ENCODE measurements at regions not wholly inside any gene's neighbourhood (a gene's known extent, or its start where the extent isn't known, plus 50 kb on each side); places are given as distances from the start of the nearest gene placed in this dataset.

DNA sequence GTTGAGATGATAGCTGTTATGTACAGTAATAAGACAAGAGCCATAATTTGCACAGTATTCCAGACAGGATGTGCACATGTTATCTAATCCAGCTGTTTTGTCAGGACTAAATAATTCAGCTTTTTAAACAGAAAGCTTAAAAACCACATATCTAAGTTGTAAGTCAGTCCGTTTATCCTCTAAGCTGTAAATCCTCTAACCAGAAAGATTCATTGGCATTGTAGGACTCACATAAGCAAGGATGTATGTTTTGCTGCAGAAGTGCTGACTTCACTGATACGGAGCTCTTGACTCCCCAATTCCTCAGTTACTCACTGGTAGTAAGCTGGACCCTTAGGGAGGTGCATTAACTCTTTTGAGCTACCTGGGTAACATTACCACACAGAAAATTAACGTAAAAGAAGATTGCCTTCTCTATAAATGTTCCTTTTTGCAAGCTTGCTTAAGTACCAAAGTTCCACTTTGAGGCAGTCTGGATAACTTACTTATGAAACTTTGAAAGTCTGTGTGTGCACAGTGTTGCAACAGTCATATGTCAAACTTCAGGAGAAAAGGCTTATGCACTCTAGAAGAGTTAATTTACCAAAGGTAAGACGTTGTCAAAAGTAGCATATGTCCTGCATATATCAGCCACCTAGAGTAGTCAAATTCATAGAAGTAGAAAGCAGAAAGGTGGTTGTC, 58.3 kb upstream of the MAGEB2 start:
- TF ChIP-seq CTCF (conservative IDR thresholded peaks at IDR 0.05), result no peak
- H3K4me3 Mint-ChIP-seq, result no peak overlapping the region
- H3K4me1 ChIP-seq (ENCODE audit: insufficient read depth, low read length), result peaks cover 5% of the 10 kb centered on the region
- no peak overlapping the region for H3T11ph ChIP-seq (ENCODE audit: low read length)
- H2BK20ac ChIP-seq (ENCODE audit: low read depth, low read length, poor library complexity, severe bottlenecking), result no peak overlapping the region
- no peak for DNase-seq
- no peak overlapping the region for H3K9ac ChIP-seq (ENCODE audit: extremely low read depth, insufficient read length, low read length)
- H3K36me3 Mint-ChIP-seq (ENCODE audit: insufficient read depth in 1 of 3, low read depth in 3 of 3), result no peaks in the 10 kb centered on the region; a peak in 1 of 7 replicates
- H3K79me1 ChIP-seq (ENCODE audit: insufficient read depth, low read depth, low read length, poor library complexity, severe bottlenecking), result no peaks in the 10 kb centered on the region
- H3K23me2 ChIP-seq (ENCODE audit: insufficient read length, low read depth, low read length, poor library complexity, severe bottlenecking), result no peaks in the 10 kb centered on the region
- H4K8ac ChIP-seq (replicated peaks; ENCODE audit: insufficient read length, low read depth, low read length), result no peak overlapping the region
- no peak overlapping the region for H3K23ac ChIP-seq (ENCODE audit: insufficient read length, low read depth, low read length)
- H4K91ac ChIP-seq (ENCODE audit: insufficient read length, low read depth, low read length), result no peak overlapping the region
- H3K4me2 ChIP-seq (ENCODE audit: insufficient read depth, insufficient read length, low read length), result no peak overlapping the region
- peaks cover 3 to 53% of the 10 kb centered on the region in 2 experiments; a peak in 4 of 5 replicates for H3K9me3 Mint-ChIP-seq
- peaks cover 28 to 33% of the 10 kb centered on the region in 2 experiments for H3K4me1 Mint-ChIP-seq
- no peaks in the 10 kb centered on the region; the same call in 1 of the 2 replicates for H3K27me3 Mint-ChIP-seq (ENCODE audit: low read depth)
- no CpG with 5 or more reads among the region's 4 CpGs for WGBS (ENCODE audit: extremely low coverage, insufficient read length, low lambda C conversion rate)
- no peaks in the 10 kb centered on the region for H3K79me2 ChIP-seq (ENCODE audit: insufficient read depth, low read length)
- no peaks in the 10 kb centered on the region for H3K9me3 ChIP-seq (ENCODE audit: control insufficient read depth, low read depth, low read length)
- H2AK5ac ChIP-seq (ENCODE audit: insufficient read length, low read length), result no peak overlapping the region
- H4K5ac ChIP-seq (ENCODE audit: insufficient read length, low read depth, low read length), result no peak overlapping the region
- H2AFZ ChIP-seq (ENCODE audit: low read length), result no peak overlapping the region
- H3K56ac ChIP-seq (ENCODE audit: insufficient read length, low read depth, low read length), result no peak overlapping the region
- H3K27ac Mint-ChIP-seq, result no peak overlapping the region
- H2BK12ac ChIP-seq (ENCODE audit: insufficient read length, low read depth, low read length), result no peak overlapping the region
- no peak overlapping the region for H3K4ac ChIP-seq (ENCODE audit: low read depth, low read length)
- H2BK15ac ChIP-seq (ENCODE audit: low read depth, low read length), result no peak overlapping the region
- H2BK5ac ChIP-seq (ENCODE audit: insufficient read length, low read length), result no peak overlapping the region
- no peak overlapping the region for H2BK120ac ChIP-seq (ENCODE audit: low read depth, low read length, poor library complexity, severe bottlenecking)
- H3K18ac ChIP-seq (ENCODE audit: insufficient read length, low read depth, low read length), result no peak overlapping the region
- H4K20me1 ChIP-seq (ENCODE audit: control insufficient read depth, insufficient read depth, insufficient read length), result no peaks in the 10 kb centered on the region
- H3K27me3 ChIP-seq (ENCODE audit: insufficient read depth, low read length), result no peaks in the 10 kb centered on the region
- no peak overlapping the region for H3K14ac ChIP-seq (ENCODE audit: insufficient read depth, low read length)
- H3K27ac ChIP-seq (ENCODE audit: insufficient read length, low read depth, low read length), result no peak overlapping the region
